Endothelial cell (in vitro differentiated cells): ENCODE measurements at regions not wholly inside any gene's neighbourhood (a gene's known extent, or its start where the extent isn't known, plus 50 kb on each side); places are given as distances from the start of the nearest gene placed in this dataset.

Experiments used
- DNase-seq: peaks from one replicate; pipeline ENCODE4 v3.0.0; 2021; ENCODE audit warnings: low spot score
- H3K27ac Mint-ChIP-seq: one replicate; pipeline ENCODE4 v1.8.0; 2021; ENCODE audit warnings: mixed read lengths, inconsistent platforms; ENCODE audit not compliant: unreplicated experiment
- H3K27me3 Mint-ChIP-seq: one replicate; pipeline ENCODE4 v1.8.0; 2021; ENCODE audit warnings: mild to moderate bottlenecking, moderate library complexity, mixed read lengths, inconsistent platforms; ENCODE audit not compliant: unreplicated experiment
- H3K36me3 Mint-ChIP-seq: one replicate; pipeline ENCODE4 v1.8.0; 2021; ENCODE audit warnings: mild to moderate bottlenecking, low read depth, mixed read lengths, inconsistent platforms; ENCODE audit not compliant: unreplicated experiment
- H3K4me1 Mint-ChIP-seq: one replicate; pipeline ENCODE4 v1.8.0; 2021; ENCODE audit warnings: mild to moderate bottlenecking, mixed read lengths, inconsistent platforms; ENCODE audit not compliant: unreplicated experiment
- H3K4me3 Mint-ChIP-seq: one replicate; pipeline ENCODE4 v1.8.0; 2021; ENCODE audit warnings: mild to moderate bottlenecking, mixed read lengths, inconsistent platforms; ENCODE audit not compliant: unreplicated experiment
- H3K9me3 Mint-ChIP-seq: one replicate; pipeline ENCODE4 v1.8.0; 2021; ENCODE audit warnings: mixed read lengths, inconsistent platforms; ENCODE audit not compliant: unreplicated experiment
- TF ChIP-seq, protein P1 (sequence below): fragments of 200-600 bp; sonication (generic); IDR thresholded peaks from one replicate; pipeline ENCODE4 v1.5.0; 2021; ENCODE audit warnings: antibody characterized with exemption; ENCODE audit not compliant: unreplicated experiment

DNA sequence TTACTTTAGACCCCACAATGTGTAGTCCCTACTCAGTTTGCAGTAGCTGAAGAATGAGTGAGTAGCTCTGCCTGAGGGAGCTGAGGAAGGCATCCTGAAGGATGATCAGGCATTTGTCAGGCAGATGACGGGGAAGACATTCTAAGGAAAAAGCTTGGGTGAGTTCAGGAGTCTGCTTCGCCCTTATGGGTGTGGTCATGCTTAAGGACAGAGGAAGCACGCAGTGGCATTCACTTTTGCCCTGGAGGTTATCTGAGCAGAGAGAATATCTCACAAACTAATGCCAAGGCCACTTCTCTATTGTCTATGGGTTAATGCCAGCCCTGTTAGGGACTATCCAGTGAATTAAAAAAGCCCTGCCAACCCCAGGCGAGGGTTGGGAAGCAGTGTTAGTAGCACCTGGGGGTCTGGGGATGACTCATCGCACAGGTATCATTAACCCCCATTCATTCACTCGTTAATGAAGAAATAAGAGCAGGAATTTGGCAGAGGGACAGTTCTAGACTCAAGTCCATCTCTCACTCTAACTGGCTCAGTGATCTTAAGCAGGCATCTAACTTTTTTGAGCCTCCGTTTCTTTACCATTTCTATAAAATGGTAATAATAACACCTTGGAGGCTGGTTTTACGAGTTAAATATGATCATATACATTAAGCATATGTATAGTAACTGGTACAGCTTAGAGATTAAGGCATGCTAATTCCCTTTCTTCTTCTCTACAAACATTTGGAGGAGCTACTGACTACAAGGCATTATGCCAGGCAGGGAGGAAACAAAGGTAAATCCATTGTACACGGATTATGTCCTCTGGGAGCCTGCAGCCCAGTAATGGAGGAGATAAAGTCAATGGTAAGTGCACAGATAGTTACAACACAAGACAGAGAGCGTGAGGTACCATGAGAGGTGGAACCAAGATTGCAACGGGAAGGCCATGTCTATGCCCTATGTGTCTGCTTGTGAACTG is 93.2 kb upstream of the AKIRIN2 start:
- H3K9me3 Mint-ChIP-seq = no peaks in the 10 kb centered on the region
- TF ChIP-seq, protein P1, sequence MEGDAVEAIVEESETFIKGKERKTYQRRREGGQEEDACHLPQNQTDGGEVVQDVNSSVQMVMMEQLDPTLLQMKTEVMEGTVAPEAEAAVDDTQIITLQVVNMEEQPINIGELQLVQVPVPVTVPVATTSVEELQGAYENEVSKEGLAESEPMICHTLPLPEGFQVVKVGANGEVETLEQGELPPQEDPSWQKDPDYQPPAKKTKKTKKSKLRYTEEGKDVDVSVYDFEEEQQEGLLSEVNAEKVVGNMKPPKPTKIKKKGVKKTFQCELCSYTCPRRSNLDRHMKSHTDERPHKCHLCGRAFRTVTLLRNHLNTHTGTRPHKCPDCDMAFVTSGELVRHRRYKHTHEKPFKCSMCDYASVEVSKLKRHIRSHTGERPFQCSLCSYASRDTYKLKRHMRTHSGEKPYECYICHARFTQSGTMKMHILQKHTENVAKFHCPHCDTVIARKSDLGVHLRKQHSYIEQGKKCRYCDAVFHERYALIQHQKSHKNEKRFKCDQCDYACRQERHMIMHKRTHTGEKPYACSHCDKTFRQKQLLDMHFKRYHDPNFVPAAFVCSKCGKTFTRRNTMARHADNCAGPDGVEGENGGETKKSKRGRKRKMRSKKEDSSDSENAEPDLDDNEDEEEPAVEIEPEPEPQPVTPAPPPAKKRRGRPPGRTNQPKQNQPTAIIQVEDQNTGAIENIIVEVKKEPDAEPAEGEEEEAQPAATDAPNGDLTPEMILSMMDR = no peak

GRCh38 chr6:87793315-87793714 is 91.3 kb upstream of the AKIRIN2 start:
- TF ChIP-seq, protein P1 = no peak
- Mint-ChIP-seq H3K36me3 (no peaks in the 10 kb centered on the region), H3K27me3 (peaks cover 2% of the 10 kb centered on the region), H3K4me1 (peaks cover 15% of the 10 kb centered on the region), H3K27ac (no peak overlapping the region), H3K4me3 (no peak overlapping the region), H3K9me3 (no peaks in the 10 kb centered on the region)
- DNase-seq = no peak

More for the DNA sequence above, 93.2 kb upstream of the AKIRIN2 start:
- Mint-ChIP-seq H3K27me3 (peaks cover 2% of the 10 kb centered on the region), H3K36me3 (no peaks in the 10 kb centered on the region), H3K4me3 (no peak overlapping the region), H3K4me1 (peaks cover 8% of the 10 kb centered on the region), H3K27ac (no peak overlapping the region)
- no peak for DNase-seq

GRCh38 chr6:87791982-87792381 is 89.9 kb upstream of the AKIRIN2 start:
- Mint-ChIP-seq H3K27me3 (peaks cover 2% of the 10 kb centered on the region), H3K36me3 (no peaks in the 10 kb centered on the region), H3K4me1 (peaks cover 15% of the 10 kb centered on the region), H3K9me3 (no peaks in the 10 kb centered on the region), H3K4me3 (no peak overlapping the region), H3K27ac (no peak overlapping the region)
- TF ChIP-seq, protein P1 = no peak
- no peak for DNase-seq

- Mint-ChIP-seq H3K36me3 (no peaks in the 10 kb centered on the region), H3K27ac (no peak overlapping the region), H3K4me3 (no peak overlapping the region), H3K9me3 (no peaks in the 10 kb centered on the region), H3K27me3 (peaks cover 2% of the 10 kb centered on the region), H3K4me1 (peaks cover 15% of the 10 kb centered on the region)
- no peak for DNase-seq
- TF ChIP-seq, protein P1 = no peak
Measured at GRCh38 chr6:87791485-87791884, 89.5 kb upstream of the AKIRIN2 start.

DNA sequence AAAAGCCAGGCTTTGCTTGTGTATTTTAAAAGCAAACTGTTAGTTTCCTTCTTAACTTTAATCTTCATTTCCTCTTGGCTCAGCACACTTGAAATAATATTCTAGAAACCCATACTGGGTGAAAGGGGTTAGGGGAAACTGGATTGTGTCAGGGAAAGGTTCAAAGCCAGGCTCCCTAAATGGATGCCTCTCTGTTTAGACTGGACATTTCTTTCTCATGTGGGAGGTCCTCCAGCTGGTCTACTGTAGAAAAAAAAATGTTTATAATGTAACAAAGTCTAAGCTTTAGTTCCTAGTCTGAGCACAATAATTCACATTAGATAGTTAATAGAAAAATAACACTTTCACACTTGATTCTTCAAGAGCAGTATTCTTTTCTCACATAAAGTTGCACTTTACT is 89.0 kb upstream of the AKIRIN2 start:
- Mint-ChIP-seq H3K4me3 (no peak overlapping the region), H3K9me3 (no peaks in the 10 kb centered on the region), H3K27ac (no peak overlapping the region), H3K27me3 (peaks cover 2% of the 10 kb centered on the region), H3K36me3 (no peaks in the 10 kb centered on the region), H3K4me1 (peaks cover 15% of the 10 kb centered on the region)
- no peak for DNase-seq
- TF ChIP-seq, protein P1 = no peak
